GM13977 (cell line): ENCODE measurements at regions not wholly inside any gene's neighbourhood (a gene's known extent, or its start where the extent isn't known, plus 50 kb on each side); places are given as distances from the start of the nearest gene placed in this dataset.

Experiments
- DNase-seq: peaks from one replicate; pipeline ENCODE4 v3.0.0; 2012; ENCODE audit warnings: low spot score
- in situ Hi-C: fragments of 300-500 bp; cut with MboI; formaldehyde crosslinking; loops from one replicate; pipeline ENCODE4 v1.12.0; 2022; ENCODE audit warnings: low sequenced_read_pairs, low pct_unique_long_range_greater_than_20kb, mixed read lengths, inconsistent platforms; ENCODE audit not compliant: unreplicated experiment
- TF ChIP-seq, protein P1 (sequence below): IDR thresholded peaks from 2 replicates; pipeline ENCODE4 v1.5.1; 2012; ENCODE audit warnings: mild to moderate bottlenecking, control low read depth; ENCODE audit not compliant: insufficient read depth; ENCODE audit errors: extremely low read depth, missing control alignments

DNA sequence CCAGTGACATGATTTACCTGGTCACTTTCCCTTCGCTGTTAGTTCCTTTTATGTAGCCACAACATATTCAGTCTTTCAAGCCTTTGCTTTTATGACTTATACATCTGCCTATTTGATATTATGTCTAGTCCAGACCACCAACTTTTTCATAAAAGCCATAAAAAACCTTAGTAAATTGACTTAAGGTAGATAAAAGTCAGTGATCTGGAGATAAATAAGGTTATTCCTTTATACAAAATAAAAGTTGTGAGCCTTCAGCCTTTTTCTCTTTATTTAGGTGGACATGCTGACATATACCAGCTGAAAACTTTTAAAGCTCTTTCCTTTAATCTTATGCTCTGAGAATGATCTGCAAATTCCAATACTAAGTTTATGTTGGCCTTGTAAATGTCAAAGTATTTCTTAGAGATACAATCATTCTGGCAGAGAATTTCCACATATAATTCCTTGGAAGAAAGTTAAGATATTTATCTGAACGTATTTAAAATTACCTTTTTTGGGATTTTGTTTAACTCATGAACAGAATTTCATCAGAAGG lies 690.4 kb upstream of the CHORDC1 start:
- in situ Hi-C loops = no loop called here
- TF ChIP-seq, protein P1, sequence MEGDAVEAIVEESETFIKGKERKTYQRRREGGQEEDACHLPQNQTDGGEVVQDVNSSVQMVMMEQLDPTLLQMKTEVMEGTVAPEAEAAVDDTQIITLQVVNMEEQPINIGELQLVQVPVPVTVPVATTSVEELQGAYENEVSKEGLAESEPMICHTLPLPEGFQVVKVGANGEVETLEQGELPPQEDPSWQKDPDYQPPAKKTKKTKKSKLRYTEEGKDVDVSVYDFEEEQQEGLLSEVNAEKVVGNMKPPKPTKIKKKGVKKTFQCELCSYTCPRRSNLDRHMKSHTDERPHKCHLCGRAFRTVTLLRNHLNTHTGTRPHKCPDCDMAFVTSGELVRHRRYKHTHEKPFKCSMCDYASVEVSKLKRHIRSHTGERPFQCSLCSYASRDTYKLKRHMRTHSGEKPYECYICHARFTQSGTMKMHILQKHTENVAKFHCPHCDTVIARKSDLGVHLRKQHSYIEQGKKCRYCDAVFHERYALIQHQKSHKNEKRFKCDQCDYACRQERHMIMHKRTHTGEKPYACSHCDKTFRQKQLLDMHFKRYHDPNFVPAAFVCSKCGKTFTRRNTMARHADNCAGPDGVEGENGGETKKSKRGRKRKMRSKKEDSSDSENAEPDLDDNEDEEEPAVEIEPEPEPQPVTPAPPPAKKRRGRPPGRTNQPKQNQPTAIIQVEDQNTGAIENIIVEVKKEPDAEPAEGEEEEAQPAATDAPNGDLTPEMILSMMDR = no peak
- DNase-seq = no peak

GRCh38 chr11:90912631-90913030 lies 689.8 kb upstream of the CHORDC1 start:
- in situ Hi-C loops = no loop called here

GRCh38 chr11:90911192-90911591 lies 688.3 kb upstream of the CHORDC1 start:
- TF ChIP-seq, protein P1 = no peak
- DNase-seq = no peak
- in situ Hi-C loops = no loop called here

More at GRCh38 chr11:90912631-90913030, 689.8 kb upstream of the CHORDC1 start:
- DNase-seq = no peak
- TF ChIP-seq, protein P1 = no peak

- no peak for DNase-seq
- in situ Hi-C loops = no loop called here
- TF ChIP-seq, protein P1 = no peak
These were observed 685.2 kb upstream of the CHORDC1 start for GRCh38 chr11:90908074-90908473.

DNA sequence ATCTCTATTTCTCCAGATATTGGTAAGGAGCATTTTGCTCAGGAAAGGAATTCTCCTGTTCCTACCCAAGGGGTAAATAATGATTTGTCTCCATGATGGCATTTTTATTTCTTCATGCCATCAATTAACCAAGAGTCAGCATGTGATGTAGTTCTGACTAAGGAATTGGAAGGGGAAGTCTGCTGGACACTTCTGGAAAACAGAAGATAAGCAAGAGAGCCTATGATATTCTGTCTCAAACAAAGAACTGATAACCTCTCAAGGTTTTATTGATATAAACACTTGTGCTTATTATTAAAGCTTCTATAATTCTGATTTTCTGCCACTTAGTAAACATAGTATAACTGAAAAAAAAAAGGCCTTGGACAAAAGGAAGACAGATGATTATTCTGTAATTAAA lies 673.0 kb upstream of the CHORDC1 start:
- TF ChIP-seq, protein P1 = no peak
- DNase-seq = no peak
- in situ Hi-C loops = no loop called here

- in situ Hi-C loops = no loop called here
- TF ChIP-seq, protein P1 = no peak
- no peak for DNase-seq
These were observed 667.5 kb upstream of the CHORDC1 start for GRCh38 chr11:90890347-90890746.

GRCh38 chr11:90884181-90884580 lies 661.3 kb upstream of the CHORDC1 start:
- TF ChIP-seq, protein P1 = no peak
- DNase-seq = no peak
- in situ Hi-C loops = no loop called here
